Stimulated activated CD8-positive, alpha-beta memory T cell treated with anti-CD3 and anti-CD28 coated beads, Interleukin-15, amount 100 ng/mL, for 48 hours (primary cell): ENCODE measurements at regions not wholly inside any gene's neighbourhood (a gene's known extent, or its start where the extent isn't known, plus 50 kb on each side); places are given as distances from the start of the nearest gene placed in this dataset.
"Not testable (repeated sequence)": the region's sequence is repeated elsewhere in the genome, so short reads cannot be mapped to it uniquely, and the experiment has no call there.

ENCODE experiments used
- DNase-seq, 2 donors: peaks; one replicate each; pipeline ENCODE4 v3.0.0-alpha.2; 2020; ENCODE audit warnings: low read depth in 2 of 2

DNA sequence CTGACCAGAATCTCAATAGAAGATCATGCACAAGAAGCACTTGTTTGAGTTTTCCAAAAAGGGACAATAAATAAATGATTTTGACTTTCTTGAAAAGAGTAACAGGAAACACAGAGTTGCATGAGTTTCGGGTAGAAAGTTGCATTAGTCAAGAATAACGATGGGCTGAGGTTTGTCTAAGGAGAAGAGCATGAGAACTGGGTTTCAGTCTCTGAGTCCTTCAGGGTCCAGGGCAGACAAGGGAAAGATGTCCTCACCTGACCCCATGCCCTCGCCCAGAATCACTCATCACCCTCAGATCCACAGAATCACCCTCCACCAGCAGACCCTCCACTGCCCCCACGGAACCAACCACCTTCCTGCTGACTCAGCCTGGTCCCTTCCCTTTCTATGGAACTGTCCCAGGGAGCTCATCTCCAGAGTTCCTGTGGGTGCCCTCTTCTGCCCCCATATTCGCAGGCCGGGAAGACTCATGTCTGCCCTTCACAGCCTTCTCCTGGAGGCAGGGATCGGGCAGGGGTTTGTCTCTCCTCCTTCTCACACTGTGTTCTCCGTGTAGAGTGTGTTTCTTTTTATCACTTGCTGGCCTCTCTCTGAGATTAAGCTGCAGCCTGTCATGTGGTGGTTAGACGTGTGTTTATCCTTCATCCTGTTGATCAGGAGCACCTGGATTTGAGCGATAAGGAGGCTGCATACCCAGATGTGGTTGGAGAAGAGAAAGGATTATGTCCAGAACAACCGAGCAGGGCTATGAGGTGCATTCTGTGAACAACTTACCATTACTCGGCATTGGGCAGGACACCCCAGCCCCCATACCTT lies 442.6 kb downstream of the MAT2B start:
- DNase-seq = no peak

DNA sequence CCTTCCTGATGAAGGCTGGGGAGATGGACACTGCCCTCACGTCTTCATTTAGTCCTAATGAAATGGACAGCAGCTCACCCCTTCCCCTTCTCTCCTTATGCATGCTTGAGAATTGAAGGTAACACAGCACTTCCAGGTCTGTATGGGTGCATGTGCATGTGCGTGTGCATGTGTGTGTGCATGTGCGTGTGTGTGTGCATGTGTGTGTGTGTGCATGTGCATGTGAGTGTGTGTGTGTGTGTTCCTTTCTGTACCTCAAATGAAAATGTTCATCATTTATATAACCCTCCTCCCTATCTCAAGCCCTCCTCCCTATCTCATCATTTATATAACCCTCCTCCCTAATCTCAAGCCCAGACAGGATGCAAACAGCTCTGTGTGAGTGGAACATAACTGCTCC lies 444.8 kb downstream of the MAT2B start:
- DNase-seq = no peak

DNA sequence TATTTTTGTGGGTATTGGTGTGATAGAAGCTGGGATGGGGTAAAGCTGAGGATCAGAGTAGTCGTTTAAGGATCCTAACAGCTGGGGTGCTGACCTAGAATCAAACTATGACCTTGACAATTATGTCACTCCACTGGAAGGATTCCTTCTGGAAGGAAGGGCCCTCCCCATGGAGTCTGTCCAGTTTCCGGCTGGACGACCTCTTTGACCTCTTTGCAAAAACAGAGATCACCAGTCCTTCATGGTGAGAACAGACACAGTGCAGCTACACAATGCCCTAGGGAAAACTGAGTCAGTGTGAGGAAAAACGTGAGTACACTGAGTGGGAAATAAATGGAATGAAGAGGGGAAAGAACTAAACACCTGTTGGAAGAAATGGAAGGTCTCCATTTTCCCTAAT lies 445.6 kb downstream of the MAT2B start:
- DNase-seq = no peak

DNA sequence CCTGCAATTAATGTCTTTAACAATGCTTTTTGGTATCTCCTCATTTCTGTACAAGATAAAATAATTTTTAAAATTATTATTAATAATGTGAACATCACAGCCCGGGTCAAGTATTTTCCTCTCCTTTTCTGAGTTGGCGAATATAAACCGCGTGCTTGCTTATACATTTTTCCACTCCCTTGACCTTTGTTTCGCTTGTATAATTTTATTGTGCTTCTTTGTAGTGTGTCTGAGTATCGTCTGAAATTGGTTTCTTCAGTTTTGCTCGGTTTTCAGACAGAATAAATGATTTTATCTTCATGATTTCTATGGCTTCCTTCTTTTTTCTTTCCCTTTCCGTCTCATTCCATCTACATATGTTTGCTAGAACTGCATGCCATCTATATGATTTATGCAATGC lies 448.5 kb downstream of the MAT2B start:
- DNase-seq = no peak

DNA sequence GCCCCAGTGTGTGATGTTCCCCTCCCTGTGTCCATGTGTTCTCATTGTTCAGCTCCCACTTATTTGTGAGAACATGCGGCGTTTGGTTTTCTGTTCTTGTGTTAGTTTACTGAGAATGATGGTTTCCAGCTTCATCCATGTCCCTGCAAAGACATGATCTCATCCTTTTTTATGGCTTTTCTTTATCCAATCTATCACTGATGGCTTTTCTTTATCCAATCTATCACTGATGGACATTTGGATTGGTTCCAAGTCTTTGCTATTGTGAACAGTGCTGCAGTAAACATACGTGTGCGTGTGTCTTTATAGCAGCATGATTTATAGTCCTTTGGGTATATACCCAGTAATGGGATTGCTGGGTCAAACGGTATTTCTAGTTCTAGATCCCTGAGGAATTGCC lies 455.8 kb downstream of the MAT2B start:
- DNase-seq = not testable (repeated sequence)

DNA sequence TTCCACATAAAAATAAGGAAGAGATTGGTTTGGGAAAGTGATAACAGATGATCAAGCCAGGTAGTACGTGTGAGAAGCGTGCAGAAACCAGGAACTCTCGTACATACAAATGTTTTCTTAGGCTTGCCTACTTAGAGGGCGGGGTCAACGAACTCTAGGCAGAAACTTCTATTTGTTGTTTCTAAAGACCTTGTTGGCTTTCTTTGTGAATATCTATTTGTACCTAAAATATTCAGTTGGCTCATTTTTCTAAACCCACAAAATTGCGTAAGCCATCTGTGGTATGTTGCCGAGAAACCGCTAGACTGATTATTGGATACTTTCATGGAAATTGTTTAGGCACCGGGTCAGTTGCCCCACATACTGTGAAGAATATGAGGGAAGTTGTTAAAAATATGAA lies 458.5 kb downstream of the MAT2B start:
- DNase-seq = no peak

DNA sequence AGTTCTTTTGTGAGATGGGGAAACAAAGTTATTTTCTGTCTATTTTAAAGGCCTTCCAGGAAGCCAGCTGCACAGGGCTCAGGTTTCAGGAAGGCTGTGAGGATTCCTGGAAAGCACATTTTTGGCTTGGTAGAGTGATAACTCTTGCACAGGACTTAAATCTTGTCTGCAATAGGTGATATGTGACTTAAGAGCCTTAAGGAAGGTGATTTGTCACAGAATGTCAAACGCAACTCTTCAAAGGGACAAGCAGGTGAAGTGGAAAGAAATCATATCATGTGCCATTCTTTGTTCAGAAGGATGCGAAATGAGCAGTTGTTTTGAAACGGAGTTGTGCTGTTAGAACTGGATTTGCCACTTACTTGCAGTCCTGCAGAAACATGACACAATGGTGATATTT lies 459.3 kb downstream of the MAT2B start:
- DNase-seq = no peak

DNA sequence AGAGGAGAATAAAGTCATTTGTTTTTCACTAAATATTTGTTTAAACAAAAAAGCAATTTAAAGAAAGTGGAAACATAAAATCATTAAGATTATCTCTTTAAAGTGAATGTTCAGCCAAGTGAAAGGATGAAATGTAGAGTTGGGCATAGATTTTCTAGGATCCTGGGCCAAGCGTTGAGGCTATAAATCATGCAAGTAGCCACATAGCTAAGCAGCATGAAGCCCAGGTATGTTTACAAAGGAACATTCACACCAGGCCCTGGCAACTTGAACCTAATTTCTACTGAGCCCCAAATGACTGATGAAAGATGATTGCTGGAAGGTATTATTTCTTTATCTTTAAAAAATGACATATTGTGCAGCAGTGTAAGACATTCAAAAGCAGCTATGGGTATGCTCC lies 461.8 kb downstream of the MAT2B start:
- no peak for DNase-seq

DNA sequence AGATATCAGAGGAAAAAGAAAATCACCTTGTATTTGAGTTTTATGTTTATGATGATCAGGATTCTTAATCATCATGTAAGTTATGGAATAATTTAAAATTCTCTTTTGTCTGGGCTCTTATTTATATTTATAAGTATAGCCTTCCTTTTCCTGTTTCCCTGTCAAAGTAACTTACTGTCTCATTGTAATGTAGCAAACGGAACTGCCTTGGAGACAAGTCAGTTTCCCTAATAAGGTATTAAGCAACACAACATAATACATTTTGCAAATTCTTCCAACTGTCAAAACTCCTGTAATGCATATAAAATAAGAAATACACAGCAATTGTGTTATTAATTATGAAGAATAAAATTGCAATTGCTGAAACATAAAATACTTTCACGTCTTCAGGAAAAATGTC lies 463.2 kb downstream of the MAT2B start:
- no peak for DNase-seq

DNA sequence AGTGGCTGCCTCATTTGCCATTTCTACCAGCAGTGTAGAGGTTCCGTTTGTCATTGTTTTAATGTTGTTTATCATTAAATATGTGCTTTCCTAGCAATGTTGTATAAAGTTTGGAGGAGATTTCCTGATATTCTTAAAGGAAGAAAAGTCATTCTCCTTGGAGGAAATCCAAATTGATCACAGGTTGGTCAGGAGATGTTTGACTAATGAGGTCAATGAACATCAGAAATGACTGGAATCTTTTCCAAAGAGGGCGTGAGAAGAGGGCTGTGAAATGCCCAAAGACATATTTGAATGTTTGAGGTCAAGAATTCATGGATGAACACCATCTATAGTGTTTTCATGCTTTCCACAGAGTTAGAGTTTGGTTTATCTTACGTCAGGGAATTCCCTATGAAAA lies 471.3 kb downstream of the MAT2B start:
- DNase-seq = no peak

DNA sequence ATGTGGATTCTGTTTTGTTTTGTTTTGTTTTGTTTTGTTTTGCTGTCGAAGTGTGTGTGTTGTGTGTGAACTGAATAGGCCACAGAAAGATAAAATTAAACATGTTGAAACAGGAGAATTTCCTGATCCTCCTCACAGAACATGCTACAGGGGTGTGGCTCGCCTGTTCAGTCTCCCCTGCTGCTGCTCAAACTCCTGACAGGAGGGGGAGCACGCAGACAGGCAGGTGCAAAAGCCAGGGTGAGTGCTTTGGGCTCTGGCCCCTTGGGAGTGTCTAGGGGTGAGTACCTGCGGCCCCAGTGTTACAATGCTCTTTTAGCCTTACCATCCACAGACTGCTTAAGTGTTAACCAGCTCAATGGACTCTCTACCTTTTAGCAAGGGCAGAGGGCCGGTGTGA lies 473.5 kb downstream of the MAT2B start:
- DNase-seq = no peak

DNA sequence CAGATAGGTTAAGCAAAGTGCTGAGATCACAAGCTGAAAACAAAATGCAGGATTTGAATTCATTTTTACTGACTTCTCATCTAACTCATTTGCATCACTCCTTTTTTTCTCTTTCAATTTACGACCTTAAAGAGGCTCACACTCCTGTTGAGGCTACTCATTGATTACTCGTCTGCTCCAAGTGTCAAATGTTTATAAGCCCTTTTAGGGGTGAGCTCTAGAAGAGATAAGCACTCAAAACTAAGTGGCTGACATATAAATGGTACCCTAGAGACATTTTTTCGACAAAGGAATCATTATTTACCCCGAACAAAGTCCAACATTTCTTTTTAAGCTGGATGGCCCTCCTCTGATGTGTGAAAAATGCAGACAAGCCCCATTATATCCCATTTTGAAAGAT lies 483.1 kb downstream of the MAT2B start:
- DNase-seq = no peak

DNA sequence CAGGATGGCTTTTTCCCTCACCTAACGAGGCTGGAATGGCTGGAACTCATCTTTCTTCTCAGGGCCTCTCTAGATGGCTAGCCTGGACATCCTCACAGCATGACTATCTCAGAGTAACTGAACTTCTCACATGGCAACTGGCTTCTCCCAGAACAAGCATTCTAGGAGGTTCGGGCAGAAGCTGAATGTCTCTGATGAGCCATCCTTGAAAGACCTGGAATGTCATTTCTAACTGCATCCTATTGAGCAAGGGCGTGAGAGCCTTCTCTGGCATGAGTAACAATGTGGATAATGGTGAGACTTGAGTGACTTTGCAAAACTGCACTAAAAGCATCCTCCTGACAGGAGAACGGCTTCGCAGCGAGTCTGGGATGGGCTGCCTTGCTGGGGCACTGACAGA lies 487.7 kb downstream of the MAT2B start:
- DNase-seq = no peak

DNA sequence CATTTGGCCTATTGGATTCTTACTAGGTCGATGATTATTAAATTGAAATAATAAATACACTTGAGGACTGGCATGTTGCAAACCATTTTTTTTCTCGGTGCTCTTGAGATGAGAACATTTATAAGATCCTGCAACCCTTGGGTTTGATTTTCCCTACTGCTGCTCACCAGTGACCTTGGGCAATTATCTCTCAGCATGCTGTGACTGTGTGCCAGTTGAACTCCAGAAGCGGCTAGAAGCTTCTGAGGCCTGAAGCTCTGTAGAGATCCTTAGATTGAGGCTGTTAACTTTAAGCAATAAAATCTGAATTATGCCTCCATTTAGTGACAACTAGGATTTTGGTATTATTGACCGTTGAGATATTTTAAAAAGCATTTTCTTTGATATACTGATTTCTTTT lies 489.8 kb downstream of the MAT2B start:
- no peak for DNase-seq

DNA sequence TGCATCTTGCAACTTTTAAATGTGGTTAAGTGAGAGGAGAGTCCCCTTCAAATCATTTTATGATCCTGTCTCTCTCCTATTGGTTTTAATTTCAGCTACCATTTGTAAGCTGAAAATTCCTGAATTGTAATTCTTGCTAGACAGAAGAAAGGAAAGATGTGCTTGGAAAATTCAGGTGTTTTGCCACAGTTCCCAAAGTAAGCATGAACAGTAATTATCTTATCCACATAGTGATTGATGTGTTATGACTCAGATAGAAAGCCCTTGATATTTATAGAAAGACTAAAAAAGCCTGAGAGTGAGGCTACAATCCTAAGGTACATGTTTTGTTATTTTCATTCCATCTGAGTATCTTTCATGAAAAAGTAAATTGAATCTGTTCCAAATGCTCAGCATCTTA lies 492.5 kb downstream of the MAT2B start:
- DNase-seq = no peak

DNA sequence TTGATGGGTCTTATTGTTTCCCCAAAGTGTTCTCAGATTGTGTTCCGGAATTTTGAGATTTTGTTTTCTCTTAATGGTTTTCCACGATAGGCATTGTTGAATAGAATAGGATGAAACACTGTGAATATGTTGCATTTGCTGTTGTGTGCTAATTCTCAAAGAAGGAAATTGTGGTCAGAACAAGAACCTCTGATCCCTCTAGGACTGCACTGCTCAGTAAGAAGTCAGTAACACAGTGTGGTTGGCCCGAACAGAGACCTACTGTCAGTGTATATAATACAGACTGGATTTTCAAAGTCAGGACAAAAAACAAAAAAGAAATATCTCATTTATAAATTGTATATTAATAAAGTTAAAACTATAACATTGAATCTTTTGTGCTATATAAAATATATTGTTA lies 494.8 kb downstream of the MAT2B start:
- no peak for DNase-seq

DNA sequence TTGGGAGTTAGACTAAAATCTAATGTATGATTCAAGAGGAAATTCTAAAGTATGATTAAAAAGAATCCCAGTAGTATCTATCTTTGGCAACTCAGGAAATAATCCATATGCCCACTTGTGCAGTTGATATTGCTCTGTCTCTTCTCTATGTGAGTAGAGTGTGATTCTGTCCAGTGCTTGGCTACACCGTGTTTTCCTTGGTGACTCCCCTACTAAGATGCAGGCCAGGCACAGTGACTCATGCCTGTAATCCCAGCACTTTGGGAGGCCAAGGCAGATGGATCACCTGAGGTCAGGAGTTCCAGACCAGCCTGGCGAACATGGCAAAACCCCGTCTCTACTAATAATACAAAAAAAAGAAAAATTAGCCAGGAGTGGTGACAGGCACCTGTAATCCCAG lies 495.4 kb downstream of the MAT2B start:
- no peak for DNase-seq

DNA sequence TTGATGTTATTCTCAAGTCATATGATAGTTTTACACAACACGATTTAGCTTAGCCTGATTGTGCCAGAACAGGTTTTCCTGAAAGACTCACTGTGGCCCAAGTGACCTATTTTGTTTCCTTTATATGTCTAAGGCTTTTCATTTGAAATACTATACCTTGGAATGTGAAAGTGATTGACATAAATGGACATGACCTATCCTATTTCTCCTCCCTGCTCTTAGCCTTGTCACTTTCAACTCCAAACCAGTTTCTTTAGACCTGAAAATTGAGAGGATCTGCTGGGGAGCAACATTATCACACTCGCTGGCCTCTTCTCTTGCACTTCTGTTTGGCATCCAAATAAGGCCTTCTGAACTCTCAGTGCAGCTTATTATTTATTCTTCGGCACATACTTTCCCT lies 496.8 kb downstream of the MAT2B start:
- DNase-seq = no peak

DNA sequence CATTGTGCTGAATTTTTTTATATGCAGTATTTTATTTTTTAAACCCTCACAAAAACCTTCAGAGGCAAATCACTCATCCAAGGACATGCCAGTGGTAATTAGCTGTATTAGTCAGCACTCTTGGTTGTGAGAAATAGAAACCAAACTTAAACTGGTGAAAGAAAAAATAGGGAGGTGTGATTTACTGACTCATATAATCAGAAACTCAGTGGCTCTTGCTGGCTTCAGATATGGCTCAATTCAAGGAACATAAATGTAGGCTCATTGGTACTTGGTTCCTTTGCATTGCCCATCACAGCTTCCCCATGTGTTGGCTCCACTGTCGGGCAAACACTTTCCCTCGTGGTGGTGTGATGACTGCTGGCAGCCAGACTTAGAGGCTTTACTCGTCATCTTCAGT lies 497.2 kb downstream of the MAT2B start:
- DNase-seq = no peak

DNA sequence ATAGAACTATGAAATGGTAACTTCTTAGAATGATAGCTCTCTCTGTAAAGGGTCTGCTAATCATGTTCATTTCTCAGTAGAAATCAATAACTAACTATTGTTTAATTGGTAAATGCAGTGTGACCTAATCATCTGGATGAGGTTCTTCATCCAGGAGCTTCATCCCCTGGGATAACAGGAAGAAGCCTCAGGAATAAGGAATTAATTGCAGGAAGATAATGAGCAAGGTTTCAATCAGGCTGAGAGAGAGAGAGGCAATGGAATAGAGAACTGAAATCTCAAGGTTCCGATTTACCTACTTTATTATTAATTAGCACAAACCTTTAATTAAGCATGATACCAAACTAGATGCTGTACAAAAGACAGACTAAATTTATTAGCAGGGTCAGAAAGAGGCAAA lies 499.7 kb downstream of the MAT2B start:
- no peak for DNase-seq

DNA sequence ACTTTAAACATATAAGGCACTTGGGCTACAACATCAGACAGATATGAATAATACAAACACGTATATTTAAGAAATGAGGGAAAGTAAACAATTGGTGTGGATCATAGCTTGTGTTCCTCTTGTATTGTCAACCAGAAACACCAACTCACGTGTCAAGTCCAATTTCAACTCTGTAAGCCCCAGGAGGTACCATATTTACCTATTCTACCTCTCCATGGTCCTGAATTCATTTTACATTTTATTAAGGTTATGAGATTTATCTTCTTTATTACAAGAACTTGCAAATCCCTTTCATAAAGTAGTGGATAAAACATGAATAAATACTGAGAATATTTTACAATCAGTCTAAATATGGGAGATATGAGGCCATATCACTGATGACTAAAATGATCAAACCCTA lies 501.6 kb downstream of the MAT2B start:
- DNase-seq = no peak

DNA sequence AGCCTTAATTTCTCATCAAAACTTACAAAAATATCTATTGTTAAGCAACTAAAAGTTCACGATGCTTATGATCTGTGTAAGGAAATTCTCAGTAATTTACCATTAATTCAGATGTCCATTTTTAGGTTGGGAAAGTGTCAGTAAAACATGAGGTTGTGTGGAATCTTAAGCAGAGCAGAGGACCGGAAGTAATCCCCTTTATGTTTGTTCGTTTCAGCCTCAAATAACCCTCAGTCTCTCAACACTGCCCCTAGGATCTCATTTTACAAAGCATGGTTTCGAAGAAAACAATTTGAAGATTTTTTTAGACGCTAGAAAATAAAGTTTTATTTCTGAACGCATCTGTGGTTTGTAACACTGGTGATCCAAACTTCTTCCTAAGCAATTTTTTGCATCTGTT lies 504.2 kb downstream of the MAT2B start:
- no peak for DNase-seq

DNA sequence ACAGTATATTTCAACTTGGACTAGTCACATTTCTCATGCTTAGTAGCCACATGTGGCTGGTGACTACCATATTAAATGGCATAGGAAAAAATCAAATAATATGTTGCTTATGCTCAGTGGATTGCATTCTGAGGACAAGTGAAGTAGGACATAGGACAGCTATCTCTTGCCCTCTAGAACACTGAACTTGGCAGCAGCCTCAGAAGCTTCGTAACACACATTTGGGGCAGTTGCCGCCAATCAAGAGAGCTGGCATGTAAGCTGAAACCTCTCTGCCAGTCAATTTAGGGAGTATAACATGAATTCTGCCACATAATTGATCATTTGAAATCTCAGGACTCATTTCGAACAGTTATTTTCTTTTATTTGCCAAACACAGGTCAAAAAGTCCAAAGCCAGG lies 505.5 kb downstream of the MAT2B start:
- no peak for DNase-seq

DNA sequence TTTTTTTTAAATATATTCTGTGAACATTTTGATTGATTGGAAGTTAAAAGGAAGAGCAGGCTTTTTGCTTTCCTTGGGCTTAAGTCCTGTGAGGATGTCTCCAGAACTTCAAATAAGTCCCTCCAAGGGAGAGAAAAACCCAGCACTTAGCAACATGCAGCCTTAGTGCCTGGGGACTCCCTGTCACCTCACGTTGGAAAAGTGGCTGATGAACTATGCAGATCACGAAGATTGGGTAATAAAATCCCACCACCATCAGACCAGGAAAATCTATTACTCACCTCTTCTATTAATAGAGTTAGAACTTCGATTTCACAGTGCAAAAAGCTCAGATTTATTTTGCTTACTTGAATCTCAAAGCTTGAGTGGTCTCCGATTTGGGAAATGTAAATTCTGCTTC lies 507.0 kb downstream of the MAT2B start:
- DNase-seq = no peak
